Keratinocyte (primary cell): ENCODE measurements at regions not wholly inside any gene's neighbourhood (a gene's known extent, or its start where the extent isn't known, plus 50 kb on each side); places are given as distances from the start of the nearest gene placed in this dataset.

ENCODE experiments used
- DNase-seq: peaks from one replicate; pipeline ENCODE4 v3.0.0-alpha.2; 2011; ENCODE audit warnings: low read depth, missing footprints, low spot score
- FAIRE-seq: peaks from 2 replicates; lab custom pipeline; 2011; peaks lifted over from hg19 to GRCh38; lab: Jason Lieb, UNC
- H2AFZ ChIP-seq: 2 replicates; pipeline ENCODE4 v1.6.0; 2012; ENCODE audit warnings: low read length, control low read depth, inconsistent platforms; ENCODE audit not compliant: control insufficient read depth
- H3K27ac ChIP-seq: 2 replicates; pipeline ENCODE4 v1.5.1; 2011; ENCODE audit warnings: low read length; ENCODE audit not compliant: control insufficient read depth, insufficient read depth
- H3K27me3 ChIP-seq: 3 replicates; pipeline ENCODE4 v1.6.0; 2011; ENCODE audit warnings: low read length; ENCODE audit not compliant: control insufficient read depth, insufficient read depth; ENCODE audit errors: extremely low read depth
- H3K36me3 ChIP-seq, 2 experiments: 2 replicates in 1 of 2; 3 replicates in 1 of 2; pipeline ENCODE4 v1.5.1; 2011; ENCODE audit warnings: low read length in 2 of 2, mild to moderate bottlenecking in 1 of 2; ENCODE audit not compliant: control insufficient read depth in 2 of 2, insufficient read depth in 2 of 2; ENCODE audit errors: extremely low read depth in 1 of 2
- H3K4me1 ChIP-seq: 3 replicates; pipeline ENCODE4 v1.5.1; 2011; ENCODE audit warnings: low read length; ENCODE audit not compliant: control insufficient read depth, insufficient read depth; ENCODE audit errors: extremely low read depth
- H3K4me2 ChIP-seq: 3 replicates; pipeline ENCODE4 v1.6.0; 2011; ENCODE audit warnings: low read depth, low read length; ENCODE audit not compliant: control insufficient read depth, insufficient read depth; ENCODE audit errors: extremely low read depth
- H3K4me3 ChIP-seq, 3 experiments: fragments of 200-600 bp in 1 of 3; sonication (generic) in 1 of 3; 2 replicates in 2 of 3; 3 replicates in 1 of 3; pipeline ENCODE4 v1.5.1; 2011 to 2016; ENCODE audit warnings: low read length in 3 of 3, mild to moderate bottlenecking in 3 of 3, control low read depth in 2 of 3, inconsistent platforms in 1 of 3, low read depth in 1 of 3, mixed read lengths in 1 of 3, mixed run types in 1 of 3, moderate library complexity in 1 of 3; ENCODE audit not compliant: control insufficient read depth in 2 of 3, insufficient read depth in 2 of 3; ENCODE audit errors: extremely low read depth in 1 of 3
- H3K79me2 ChIP-seq: 2 replicates; pipeline ENCODE4 v1.6.0; 2012; ENCODE audit warnings: low read length; ENCODE audit not compliant: control insufficient read depth, insufficient read depth
- H3K9ac ChIP-seq: 3 replicates; pipeline ENCODE4 v1.6.0; 2011; ENCODE audit warnings: low read length; ENCODE audit not compliant: control insufficient read depth, insufficient read depth; ENCODE audit errors: extremely low read depth
- H3K9me1 ChIP-seq: 3 replicates; pipeline ENCODE4 v1.6.0; 2011; ENCODE audit warnings: low read length; ENCODE audit not compliant: control insufficient read depth, insufficient read depth; ENCODE audit errors: extremely low read depth
- H3K9me3 ChIP-seq: 2 replicates; pipeline ENCODE4 v1.5.1; 2012; ENCODE audit warnings: low read depth, low read length; ENCODE audit not compliant: control insufficient read depth
- H4K20me1 ChIP-seq: 3 replicates; pipeline ENCODE4 v1.6.0; 2011; ENCODE audit warnings: low read length; ENCODE audit not compliant: control insufficient read depth, insufficient read depth; ENCODE audit errors: extremely low read depth
- EZH2 ChIP-seq: IDR thresholded peaks from one replicate; pipeline ENCODE4 v1.6.1; 2012; ENCODE audit warnings: inconsistent platforms, mild to moderate bottlenecking, low read length, moderate library complexity
- dilution Hi-C: fragments of 300-500 bp; cut with MboI; formaldehyde crosslinking; loops from one replicate; pipeline ENCODE4 v1.7.0; 2020; ENCODE audit warnings: low sequenced_read_pairs; ENCODE audit not compliant: extremely low pct_ligation_motif_present
- TF ChIP-seq, protein P1 (sequence below), 3 experiments: IDR thresholded peaks in 1 of 3; conservative IDR thresholded peaks in 1 of 3; optimal IDR thresholded peaks in 1 of 3; 2 replicates in 2 of 3; 3 replicates in 1 of 3; pipeline versions ENCODE3 to v1.5.1; 2011; ENCODE audit warnings: low read length in 3 of 3, mild to moderate bottlenecking in 3 of 3, moderate library complexity in 2 of 3, control low read depth in 1 of 3, inconsistent platforms in 1 of 3; ENCODE audit not compliant: insufficient read depth in 2 of 3; ENCODE audit errors: extremely low read depth in 1 of 3

GRCh38 chr5:66329078-66329477, 185.0 kb downstream of the SREK1 start:
- peaks cover 6% of the 10 kb centered on the region for H3K27me3 ChIP-seq
- peaks cover 6% of the 10 kb centered on the region for H3K4me1 ChIP-seq
- no peaks in the 10 kb centered on the region for H3K9me1 ChIP-seq
- H3K9me3 ChIP-seq = no peaks in the 10 kb centered on the region
- H3K4me2 ChIP-seq = peak overlapping the region; percentile 11
- H3K79me2 ChIP-seq = no peaks in the 10 kb centered on the region
- FAIRE-seq (no peak), DNase-seq (no peak)
- no peak overlapping the region for H3K9ac ChIP-seq
- TF ChIP-seq, protein P1, sequence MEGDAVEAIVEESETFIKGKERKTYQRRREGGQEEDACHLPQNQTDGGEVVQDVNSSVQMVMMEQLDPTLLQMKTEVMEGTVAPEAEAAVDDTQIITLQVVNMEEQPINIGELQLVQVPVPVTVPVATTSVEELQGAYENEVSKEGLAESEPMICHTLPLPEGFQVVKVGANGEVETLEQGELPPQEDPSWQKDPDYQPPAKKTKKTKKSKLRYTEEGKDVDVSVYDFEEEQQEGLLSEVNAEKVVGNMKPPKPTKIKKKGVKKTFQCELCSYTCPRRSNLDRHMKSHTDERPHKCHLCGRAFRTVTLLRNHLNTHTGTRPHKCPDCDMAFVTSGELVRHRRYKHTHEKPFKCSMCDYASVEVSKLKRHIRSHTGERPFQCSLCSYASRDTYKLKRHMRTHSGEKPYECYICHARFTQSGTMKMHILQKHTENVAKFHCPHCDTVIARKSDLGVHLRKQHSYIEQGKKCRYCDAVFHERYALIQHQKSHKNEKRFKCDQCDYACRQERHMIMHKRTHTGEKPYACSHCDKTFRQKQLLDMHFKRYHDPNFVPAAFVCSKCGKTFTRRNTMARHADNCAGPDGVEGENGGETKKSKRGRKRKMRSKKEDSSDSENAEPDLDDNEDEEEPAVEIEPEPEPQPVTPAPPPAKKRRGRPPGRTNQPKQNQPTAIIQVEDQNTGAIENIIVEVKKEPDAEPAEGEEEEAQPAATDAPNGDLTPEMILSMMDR (optimal IDR thresholded peaks at IDR 0.05 in 1 of 3, IDR thresholded peaks at IDR 0.05 in 1 of 3, conservative IDR thresholded peaks at IDR 0.05 in 1 of 3; ENCODE audit: extremely low read depth in 1 of 3, insufficient read depth in 2 of 3, low read length in 3 of 3) = no peak
- TF ChIP-seq EZH2 = no peak
- no peak overlapping the region for H3K4me3 ChIP-seq
- no peaks in the 10 kb centered on the region for H4K20me1 ChIP-seq
- H3K36me3 ChIP-seq = no peaks in the 10 kb centered on the region
- no peak overlapping the region for H3K27ac ChIP-seq
- H2AFZ ChIP-seq = no peak overlapping the region
- dilution Hi-C loops = no loop called here

DNA sequence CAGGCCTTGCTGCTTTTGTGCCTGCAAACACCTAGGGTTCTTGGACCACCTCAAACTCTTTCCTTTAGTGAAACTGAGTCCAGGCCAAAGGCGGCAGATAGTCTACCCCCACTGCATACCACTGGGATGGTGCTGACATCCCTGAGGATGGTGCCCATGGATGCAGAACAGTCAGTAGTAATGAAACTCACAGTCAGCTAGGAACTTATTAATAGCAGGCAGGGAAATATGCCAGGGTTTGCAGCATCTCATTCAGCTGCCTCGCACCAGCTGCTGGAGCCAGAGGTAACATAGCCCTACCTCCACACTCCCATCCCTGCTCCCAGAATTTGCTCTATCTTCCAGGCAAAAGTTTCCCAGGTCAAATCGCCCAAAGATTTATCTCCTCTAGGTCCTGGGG, 189.1 kb downstream of the SREK1 start:
- DNase-seq = no peak
- H3K9ac ChIP-seq = no peak overlapping the region
- no peaks in the 10 kb centered on the region for H4K20me1 ChIP-seq
- H3K4me1 ChIP-seq = peaks cover 6% of the 10 kb centered on the region
- no peaks in the 10 kb centered on the region for H3K36me3 ChIP-seq
- H3K4me3 ChIP-seq = no peak overlapping the region
- no peaks in the 10 kb centered on the region for H3K79me2 ChIP-seq
- H3K27me3 ChIP-seq = peaks cover 11% of the 10 kb centered on the region
- H3K9me3 ChIP-seq = no peaks in the 10 kb centered on the region
- H2AFZ ChIP-seq = no peak overlapping the region
- dilution Hi-C loops = no loop called here
- H3K9me1 ChIP-seq = no peaks in the 10 kb centered on the region
- H3K4me2 ChIP-seq = no peak overlapping the region
- H3K27ac ChIP-seq = no peak overlapping the region
- FAIRE-seq = no peak
- TF ChIP-seq, protein P1 (optimal IDR thresholded peaks at IDR 0.05 in 1 of 3, IDR thresholded peaks at IDR 0.05 in 1 of 3, conservative IDR thresholded peaks at IDR 0.05 in 1 of 3; ENCODE audit: extremely low read depth in 1 of 3, insufficient read depth in 2 of 3, low read length in 3 of 3) = no peak
- no peak for TF ChIP-seq EZH2
